CD4-positive, alpha-beta T cell (primary cell): ENCODE measurements at regions not wholly inside any gene's neighbourhood (a gene's known extent, or its start where the extent isn't known, plus 50 kb on each side); places are given as distances from the start of the nearest gene placed in this dataset.

Experiments
- ATAC-seq: fragments of 200-7000 bp; cut with Tn5 transposase; one replicate; pipeline ENCODE4 v1.10.0; 2022; ENCODE audit warnings: mild to moderate bottlenecking; ENCODE audit not compliant: poor library complexity
- CTCF ChIA-PET: fragments of 350-600 bp; sonication (Branson Sonifier 250); formaldehyde crosslinking; loops from one replicate; lab custom pipeline; 2021; ENCODE audit warnings: antibody characterized with exemption, inconsistent platforms; lab: Charles Lee
- POLR2A ChIA-PET: fragments of 350-600 bp; sonication (Branson Sonifier 250); formaldehyde crosslinking; loops from one replicate; lab custom pipeline; 2021; ENCODE audit warnings: antibody characterized with exemption, inconsistent platforms; lab: Charles Lee
- DNase-seq, 14 experiments: peaks; one replicate each; pipeline ENCODE4 v3.0.0-alpha.2; 2013 to 2020; ENCODE audit warnings: mixed read lengths in 2 of 14
- H3K27ac ChIP-seq, 2 donors: one replicate each; pipeline versions ENCODE4 v1.5.1 to v1.7.0; 2013; ENCODE audit warnings: low read length in 2 of 2, low read depth in 1 of 2, mild to moderate bottlenecking in 1 of 2
- H3K27me3 ChIP-seq, 2 experiments: 1 replicate in 1 of 2; 2 replicates in 1 of 2; pipeline versions ENCODE4 v1.6.1 to v1.7.0; 2013; ENCODE audit warnings: low read length in 2 of 2, control low read depth in 1 of 2, mild to moderate bottlenecking in 1 of 2, moderate library complexity in 1 of 2; ENCODE audit not compliant: insufficient read depth in 2 of 2, control insufficient read depth in 1 of 2
- H3K36me3 ChIP-seq: one replicate; pipeline ENCODE4 v1.6.1; 2013; ENCODE audit warnings: low read length, control low read depth; ENCODE audit not compliant: insufficient read depth
- H3K4me1 ChIP-seq: one replicate; pipeline ENCODE4 v1.6.1; 2013; ENCODE audit warnings: low read length, control low read depth; ENCODE audit not compliant: insufficient read depth
- H3K4me3 ChIP-seq: one replicate; pipeline ENCODE4 v1.5.1; 2013; ENCODE audit warnings: mild to moderate bottlenecking, low read length, moderate library complexity
- H3K9me3 ChIP-seq, 2 experiments: 1 replicate in 1 of 2; 2 replicates in 1 of 2; pipeline versions ENCODE4 v1.6.1 to v1.7.0; 2013; ENCODE audit warnings: low read length in 2 of 2, mild to moderate bottlenecking in 2 of 2, control low read depth in 1 of 2, moderate library complexity in 1 of 2; ENCODE audit not compliant: control insufficient read depth in 1 of 2, insufficient read depth in 1 of 2
- H3K27ac Mint-ChIP-seq: one replicate; pipeline ENCODE4 v1.8.0; 2020; ENCODE audit warnings: mixed read lengths
- H3K27me3 Mint-ChIP-seq: one replicate; pipeline ENCODE4 v1.8.0; 2021; ENCODE audit warnings: mixed read lengths
- H3K36me3 Mint-ChIP-seq: one replicate; pipeline ENCODE4 v1.8.0; 2021; ENCODE audit warnings: low read depth, mixed read lengths
- H3K4me1 Mint-ChIP-seq: one replicate; pipeline ENCODE4 v1.8.0; 2021; ENCODE audit warnings: low read depth, mixed read lengths
- H3K4me3 Mint-ChIP-seq: one replicate; pipeline ENCODE4 v1.8.0; 2020; ENCODE audit warnings: mild to moderate bottlenecking, mixed read lengths
- H3K9me3 Mint-ChIP-seq: one replicate; pipeline ENCODE4 v1.8.0; 2020; ENCODE audit warnings: mixed read lengths
- CTCF ChIP-seq: fragments of 200-600 bp; IDR thresholded peaks from one replicate; pipeline ENCODE4 v1.8.0; 2022; ENCODE audit warnings: antibody characterized with exemption, mild to moderate bottlenecking
- intact Hi-C, 2 experiments: fragments of 100-400 bp; cut with DNase I in 1 of 2; cut with micrococcal nuclease in 1 of 2; formaldehyde crosslinking; loops; one replicate each; pipeline versions ENCODE4 v1.15.1 to v1.9.0; 2023 to 2025; cut with DNase I, micrococcal nuclease

- Mint-ChIP-seq H3K9me3 (peaks cover 7% of the 10 kb centered on the region), H3K4me1 (no peaks in the 10 kb centered on the region), H3K27ac (no peak overlapping the region), H3K36me3 (no peaks in the 10 kb centered on the region), H3K4me3 (no peak overlapping the region), H3K27me3 (no peaks in the 10 kb centered on the region)
- no peaks in the 10 kb centered on the region for H3K27me3 ChIP-seq
- H3K9me3 ChIP-seq, result peaks cover 0 to 8% of the 10 kb centered on the region in 2 experiments
- H3K4me3 ChIP-seq, result no peak overlapping the region
- ATAC-seq (no peak), DNase-seq (no peak)
- H3K4me1 ChIP-seq, result no peaks in the 10 kb centered on the region
- no peaks in the 10 kb centered on the region for H3K36me3 ChIP-seq
- intact Hi-C loops, result no loop called here
- H3K27ac ChIP-seq, result no peak overlapping the region
- TF ChIP-seq CTCF, result no peak
- CTCF ChIA-PET, result no interaction called here
- POLR2A ChIA-PET, result no interaction called here
These were observed 218.5 kb downstream of the AASDHPPT start for GRCh38 chr11:106295974-106296373.

- no peaks in the 10 kb centered on the region for H3K4me1 Mint-ChIP-seq
- H3K27me3 Mint-ChIP-seq, result no peaks in the 10 kb centered on the region
- H3K36me3 Mint-ChIP-seq, result no peaks in the 10 kb centered on the region
- intact Hi-C loops, result no loop called here
- H3K4me3 Mint-ChIP-seq, result no peak overlapping the region
- TF ChIP-seq CTCF, result no peak
- Histone ChIP-seq H3K27me3 (no peaks in the 10 kb centered on the region), H3K27ac (no peak overlapping the region), H3K9me3 (peaks cover 3 to 18% of the 10 kb centered on the region in 2 experiments), H3K36me3 (no peaks in the 10 kb centered on the region), H3K4me1 (no peaks in the 10 kb centered on the region), H3K4me3 (no peak overlapping the region)
- DNase-seq (no peak), ATAC-seq (no peak)
- H3K9me3 Mint-ChIP-seq, result peaks cover 14% of the 10 kb centered on the region
- POLR2A ChIA-PET, result no interaction called here
- CTCF ChIA-PET, result no interaction called here
- no peak overlapping the region for H3K27ac Mint-ChIP-seq
These were observed 225.0 kb downstream of the AASDHPPT start for GRCh38 chr11:106302416-106302815.

GRCh38 chr11:106304274-106304673 lies 226.8 kb downstream of the AASDHPPT start:
- Histone ChIP-seq H3K4me3 (no peak overlapping the region), H3K36me3 (no peaks in the 10 kb centered on the region), H3K27me3 (no peaks in the 10 kb centered on the region), H3K4me1 (no peaks in the 10 kb centered on the region), H3K27ac (no peak overlapping the region), H3K9me3 (peaks cover 3 to 18% of the 10 kb centered on the region in 2 experiments)
- H3K4me1 Mint-ChIP-seq, result no peaks in the 10 kb centered on the region
- CTCF ChIA-PET, result no interaction called here
- peaks cover 11% of the 10 kb centered on the region for H3K9me3 Mint-ChIP-seq
- POLR2A ChIA-PET, result no interaction called here
- no peaks in the 10 kb centered on the region for H3K36me3 Mint-ChIP-seq
- no peak overlapping the region for H3K27ac Mint-ChIP-seq
- H3K27me3 Mint-ChIP-seq, result no peaks in the 10 kb centered on the region
- intact Hi-C loops, result no loop called here
- no peak for TF ChIP-seq CTCF
- no peak overlapping the region for H3K4me3 Mint-ChIP-seq
- DNase-seq (no peak), ATAC-seq (no peak)
